H9 (cell line): ENCODE measurements at regions not wholly inside any gene's neighbourhood (a gene's known extent, or its start where the extent isn't known, plus 50 kb on each side); places are given as distances from the start of the nearest gene placed in this dataset.

Experiments
- DNase-seq: peaks from one replicate; pipeline ENCODE4 v3.0.0-alpha.2; 2017
- H2AFZ ChIP-seq: one replicate; pipeline ENCODE4 v1.6.1; 2013; ENCODE audit warnings: mild to moderate bottlenecking, low read length, control low read depth, moderate library complexity
- H2AK5ac ChIP-seq: 2 replicates; pipeline ENCODE4 v1.6.1; 2013; ENCODE audit warnings: low read length, control low read depth, mixed read lengths; ENCODE audit not compliant: insufficient read length
- H2BK120ac ChIP-seq: one replicate; pipeline ENCODE4 v1.6.1; 2013; ENCODE audit warnings: low read depth, mild to moderate bottlenecking, low read length, control low read depth, inconsistent platforms; ENCODE audit not compliant: poor library complexity, severe bottlenecking
- H2BK12ac ChIP-seq: 2 replicates; pipeline ENCODE4 v1.6.1; 2013; ENCODE audit warnings: low read length, control low read depth, mixed read lengths, low read depth; ENCODE audit not compliant: insufficient read length
- H2BK15ac ChIP-seq: 2 replicates; pipeline ENCODE4 v1.6.1; 2013; ENCODE audit warnings: low read depth, low read length, control low read depth
- H2BK20ac ChIP-seq: one replicate; pipeline ENCODE4 v1.6.1; 2013; ENCODE audit warnings: low read depth, mild to moderate bottlenecking, low read length, control low read depth, inconsistent platforms; ENCODE audit not compliant: poor library complexity, severe bottlenecking
- H2BK5ac ChIP-seq: 2 replicates; pipeline ENCODE4 v1.6.1; 2013; ENCODE audit warnings: low read length, control low read depth, mixed read lengths; ENCODE audit not compliant: insufficient read length
- H3K14ac ChIP-seq: 2 replicates; pipeline ENCODE4 v1.6.1; 2013; ENCODE audit warnings: low read length, control low read depth; ENCODE audit not compliant: insufficient read depth
- H3K18ac ChIP-seq: 2 replicates; pipeline ENCODE4 v1.6.1; 2013; ENCODE audit warnings: low read depth, mild to moderate bottlenecking, mixed read lengths, low read length, control low read depth; ENCODE audit not compliant: insufficient read length
- H3K23ac ChIP-seq: 2 replicates; pipeline ENCODE4 v1.6.1; 2013; ENCODE audit warnings: low read length, control low read depth, mixed read lengths, low read depth; ENCODE audit not compliant: insufficient read length
- H3K23me2 ChIP-seq: 2 replicates; pipeline ENCODE4 v1.6.1; 2013; ENCODE audit warnings: low read depth, mild to moderate bottlenecking, mixed read lengths, low read length, control low read depth; ENCODE audit not compliant: insufficient read length, poor library complexity, severe bottlenecking
- H3K27ac ChIP-seq: 2 replicates; pipeline ENCODE4 v1.5.1; 2013; ENCODE audit warnings: low read length, control low read depth, mixed read lengths, low read depth; ENCODE audit not compliant: insufficient read length
- H3K27me3 ChIP-seq: 2 replicates; pipeline ENCODE4 v1.6.1; 2013; ENCODE audit warnings: low read length, control low read depth, inconsistent platforms; ENCODE audit not compliant: insufficient read depth
- H3K4ac ChIP-seq: 2 replicates; pipeline ENCODE4 v1.6.1; 2013; ENCODE audit warnings: low read depth, mild to moderate bottlenecking, control low read depth, inconsistent platforms, low read length, moderate library complexity
- H3K4me1 ChIP-seq: 2 replicates; pipeline ENCODE4 v1.6.1; 2013; ENCODE audit warnings: low read length, control low read depth, inconsistent platforms; ENCODE audit not compliant: insufficient read depth
- H3K4me2 ChIP-seq: 2 replicates; pipeline ENCODE4 v1.6.1; 2013; ENCODE audit warnings: low read length, control low read depth, mixed read lengths; ENCODE audit not compliant: insufficient read length, insufficient read depth
- H3K56ac ChIP-seq: 2 replicates; pipeline ENCODE4 v1.6.1; 2013; ENCODE audit warnings: low read depth, mild to moderate bottlenecking, mixed read lengths, low read length, control low read depth; ENCODE audit not compliant: insufficient read length
- H3K79me1 ChIP-seq: 2 replicates; pipeline ENCODE4 v1.6.1; 2013; ENCODE audit warnings: low read depth, mild to moderate bottlenecking, moderate library complexity, low read length, control low read depth, inconsistent platforms; ENCODE audit not compliant: insufficient read depth, poor library complexity, severe bottlenecking
- H3K79me2 ChIP-seq: 2 replicates; pipeline ENCODE4 v1.6.1; 2013; ENCODE audit warnings: low read length, control low read depth, inconsistent platforms; ENCODE audit not compliant: insufficient read depth
- H3K9ac ChIP-seq: 2 replicates; pipeline ENCODE4 v1.6.1; 2013; ENCODE audit warnings: low read length, control low read depth, mixed read lengths; ENCODE audit not compliant: insufficient read length; ENCODE audit errors: extremely low read depth
- H3K9me3 ChIP-seq: one replicate; pipeline ENCODE4 v1.6.1; 2013; ENCODE audit warnings: low read depth, low read length, inconsistent platforms; ENCODE audit not compliant: control insufficient read depth
- H3T11ph ChIP-seq: one replicate; pipeline ENCODE4 v1.6.1; 2013; ENCODE audit warnings: mild to moderate bottlenecking, low read length, control low read depth, inconsistent platforms
- H4K20me1 ChIP-seq: one replicate; pipeline ENCODE4 v1.6.1; 2013; ENCODE audit not compliant: control insufficient read depth, insufficient read length, insufficient read depth
- H4K5ac ChIP-seq: 2 replicates; pipeline ENCODE4 v1.6.1; 2013; ENCODE audit warnings: low read depth, mild to moderate bottlenecking, mixed read lengths, low read length, control low read depth; ENCODE audit not compliant: insufficient read length
- H4K8ac ChIP-seq: replicated peaks from 2 replicates; pipeline ENCODE4 v1.6.1; 2013; ENCODE audit warnings: low read length, control low read depth, mixed read lengths, low read depth; ENCODE audit not compliant: insufficient read length
- H4K91ac ChIP-seq: 2 replicates; pipeline ENCODE4 v1.6.1; 2013; ENCODE audit warnings: low read depth, mild to moderate bottlenecking, moderate library complexity, mixed read lengths, low read length, control low read depth; ENCODE audit not compliant: insufficient read length
- H3K27ac Mint-ChIP-seq, 3 experiments: 2 replicates in 2 of 3; 3 replicates in 1 of 3; pipeline ENCODE4 v1.8.0; 2020 to 2021; ENCODE audit warnings: mixed read lengths in 3 of 3, mild to moderate bottlenecking in 1 of 3, moderate library complexity in 1 of 3
- H3K27me3 Mint-ChIP-seq: 2 replicates; pipeline ENCODE4 v1.8.0; 2021; ENCODE audit warnings: low read depth, mild to moderate bottlenecking, moderate library complexity, mixed read lengths
- H3K36me3 Mint-ChIP-seq, 3 experiments: 2 replicates in 2 of 3; 3 replicates in 1 of 3; pipeline ENCODE4 v1.8.0; 2020 to 2021; ENCODE audit warnings: low read depth in 3 of 3, mixed read lengths in 3 of 3; ENCODE audit not compliant: insufficient read depth in 1 of 3
- H3K4me1 Mint-ChIP-seq, 2 experiments: 2 replicates each; pipeline ENCODE4 v1.8.0; 2020; ENCODE audit warnings: mixed read lengths in 2 of 2
- H3K4me3 Mint-ChIP-seq, 2 experiments: 2 replicates in 1 of 2; 3 replicates in 1 of 2; pipeline ENCODE4 v1.8.0; 2020 to 2021; ENCODE audit warnings: mild to moderate bottlenecking in 2 of 2, mixed read lengths in 2 of 2, moderate library complexity in 1 of 2
- H3K9me3 Mint-ChIP-seq, 2 experiments: 2 replicates in 1 of 2; 3 replicates in 1 of 2; pipeline ENCODE4 v1.8.0; 2020; ENCODE audit warnings: mild to moderate bottlenecking in 2 of 2, mixed read lengths in 2 of 2, moderate library complexity in 1 of 2
- WGBS: extraction: QIAGEN DNeasy Blood & Tissue Kit; methylation state at CpG from one replicate; pipeline ENCODE4 v1.1.7; 2013; ENCODE audit warnings: missing lambda C conversion rate, low lambda C conversion rate, mixed read lengths; ENCODE audit not compliant: insufficient read length; ENCODE audit errors: extremely low coverage; 5-methylcytosine and 5-hydroxymethylcytosine counted together
- TF ChIP-seq, protein P1 (sequence below): fragments of 200-600 bp; sonication (generic); conservative IDR thresholded peaks from 3 replicates; pipeline ENCODE4 v1.8.0; 2021; ENCODE audit warnings: antibody characterized with exemption, mild to moderate bottlenecking

DNA sequence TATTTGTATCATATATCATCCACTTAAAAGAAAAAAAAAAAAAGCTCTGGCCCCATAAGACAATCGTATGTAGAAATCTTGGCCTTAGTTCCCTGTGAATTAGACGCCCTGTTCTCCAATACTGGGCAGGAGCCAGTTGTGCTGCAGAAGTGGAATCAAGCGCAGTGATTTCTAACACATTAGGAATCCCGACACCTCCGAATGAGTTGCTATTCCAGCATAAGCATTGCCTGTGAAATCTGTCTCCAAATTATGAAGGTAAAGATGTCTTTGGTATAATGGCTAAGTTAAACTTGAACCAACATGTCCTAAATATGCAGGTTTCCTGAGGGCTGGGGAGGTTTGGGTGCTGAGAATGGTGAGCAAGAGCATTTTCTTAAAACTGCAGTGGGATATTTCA, 199.4 kb upstream of the ARRDC4 start:
- no peak overlapping the region for H3K18ac ChIP-seq
- no peak overlapping the region for H3K23ac ChIP-seq
- no peak overlapping the region for H3K56ac ChIP-seq
- no peak overlapping the region for H2BK20ac ChIP-seq
- peaks cover 7% of the 10 kb centered on the region for H3K27me3 Mint-ChIP-seq
- H3K23me2 ChIP-seq: no peaks in the 10 kb centered on the region
- no peak for DNase-seq
- no peak overlapping the region for H4K5ac ChIP-seq
- H4K91ac ChIP-seq: no peak overlapping the region
- no peaks in the 10 kb centered on the region; a peak in 2 of 5 replicates for H3K9me3 Mint-ChIP-seq
- H3K27ac ChIP-seq: no peak overlapping the region
- H3K9me3 ChIP-seq: no peaks in the 10 kb centered on the region
- no peak overlapping the region for H3T11ph ChIP-seq
- no peak overlapping the region for H4K8ac ChIP-seq
- H2BK15ac ChIP-seq: no peak overlapping the region
- H2BK5ac ChIP-seq: no peak overlapping the region
- no peak overlapping the region for H2BK120ac ChIP-seq
- H4K20me1 ChIP-seq: no peaks in the 10 kb centered on the region
- H3K9ac ChIP-seq: no peak overlapping the region
- no peak overlapping the region for H3K4ac ChIP-seq
- H3K4me1 ChIP-seq: no peaks in the 10 kb centered on the region
- no peak overlapping the region for H3K14ac ChIP-seq
- no peaks in the 10 kb centered on the region; a peak in 2 of 7 replicates for H3K36me3 Mint-ChIP-seq
- H3K79me1 ChIP-seq: no peaks in the 10 kb centered on the region
- no peaks in the 10 kb centered on the region for H3K79me2 ChIP-seq
- no peak overlapping the region for H2AFZ ChIP-seq
- no peak overlapping the region for H3K4me3 Mint-ChIP-seq
- TF ChIP-seq, protein P1, sequence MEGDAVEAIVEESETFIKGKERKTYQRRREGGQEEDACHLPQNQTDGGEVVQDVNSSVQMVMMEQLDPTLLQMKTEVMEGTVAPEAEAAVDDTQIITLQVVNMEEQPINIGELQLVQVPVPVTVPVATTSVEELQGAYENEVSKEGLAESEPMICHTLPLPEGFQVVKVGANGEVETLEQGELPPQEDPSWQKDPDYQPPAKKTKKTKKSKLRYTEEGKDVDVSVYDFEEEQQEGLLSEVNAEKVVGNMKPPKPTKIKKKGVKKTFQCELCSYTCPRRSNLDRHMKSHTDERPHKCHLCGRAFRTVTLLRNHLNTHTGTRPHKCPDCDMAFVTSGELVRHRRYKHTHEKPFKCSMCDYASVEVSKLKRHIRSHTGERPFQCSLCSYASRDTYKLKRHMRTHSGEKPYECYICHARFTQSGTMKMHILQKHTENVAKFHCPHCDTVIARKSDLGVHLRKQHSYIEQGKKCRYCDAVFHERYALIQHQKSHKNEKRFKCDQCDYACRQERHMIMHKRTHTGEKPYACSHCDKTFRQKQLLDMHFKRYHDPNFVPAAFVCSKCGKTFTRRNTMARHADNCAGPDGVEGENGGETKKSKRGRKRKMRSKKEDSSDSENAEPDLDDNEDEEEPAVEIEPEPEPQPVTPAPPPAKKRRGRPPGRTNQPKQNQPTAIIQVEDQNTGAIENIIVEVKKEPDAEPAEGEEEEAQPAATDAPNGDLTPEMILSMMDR: no peak
- H3K27me3 ChIP-seq: no peaks in the 10 kb centered on the region
- no peak overlapping the region for H2AK5ac ChIP-seq
- no peak overlapping the region for H3K4me2 ChIP-seq
- H2BK12ac ChIP-seq: no peak overlapping the region
- H3K27ac Mint-ChIP-seq: no peak overlapping the region
- H3K4me1 Mint-ChIP-seq: no peaks in the 10 kb centered on the region
- WGBS: no CpG with 5 or more reads among the region's 5 CpGs
